NCI-H774 (cell line): ENCODE measurements at regions not wholly inside any gene's neighbourhood (a gene's known extent, or its start where the extent isn't known, plus 50 kb on each side); places are given as distances from the start of the nearest gene placed in this dataset.
"Not testable (repeated sequence)": the region's sequence is repeated elsewhere in the genome, so short reads cannot be mapped to it uniquely, and the experiment has no call there.

Source experiments
- DNase-seq: peaks from one replicate; lab custom pipeline; 2025; lab: John Stamatoyannopoulos, UW

DNA sequence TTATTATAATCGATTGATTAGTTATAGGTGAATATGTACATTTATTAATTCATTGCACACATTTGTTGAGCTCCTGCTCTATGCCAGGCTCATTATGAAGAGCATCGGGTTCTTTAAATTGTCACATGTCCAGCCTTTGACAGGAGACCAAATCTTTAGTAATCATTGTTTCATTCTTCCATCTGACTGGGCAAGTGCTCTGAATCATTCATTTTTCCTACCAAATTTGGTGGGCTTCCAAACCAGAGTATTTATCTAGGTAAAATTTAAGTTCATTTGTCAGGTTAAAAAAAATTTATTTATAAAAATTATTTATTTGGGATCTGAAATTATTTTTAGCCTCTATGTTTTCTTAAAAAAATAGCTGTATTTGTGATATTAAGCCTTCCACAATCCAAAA is 404.9 kb upstream of the MMS22L start:
- DNase-seq = no peak

DNA sequence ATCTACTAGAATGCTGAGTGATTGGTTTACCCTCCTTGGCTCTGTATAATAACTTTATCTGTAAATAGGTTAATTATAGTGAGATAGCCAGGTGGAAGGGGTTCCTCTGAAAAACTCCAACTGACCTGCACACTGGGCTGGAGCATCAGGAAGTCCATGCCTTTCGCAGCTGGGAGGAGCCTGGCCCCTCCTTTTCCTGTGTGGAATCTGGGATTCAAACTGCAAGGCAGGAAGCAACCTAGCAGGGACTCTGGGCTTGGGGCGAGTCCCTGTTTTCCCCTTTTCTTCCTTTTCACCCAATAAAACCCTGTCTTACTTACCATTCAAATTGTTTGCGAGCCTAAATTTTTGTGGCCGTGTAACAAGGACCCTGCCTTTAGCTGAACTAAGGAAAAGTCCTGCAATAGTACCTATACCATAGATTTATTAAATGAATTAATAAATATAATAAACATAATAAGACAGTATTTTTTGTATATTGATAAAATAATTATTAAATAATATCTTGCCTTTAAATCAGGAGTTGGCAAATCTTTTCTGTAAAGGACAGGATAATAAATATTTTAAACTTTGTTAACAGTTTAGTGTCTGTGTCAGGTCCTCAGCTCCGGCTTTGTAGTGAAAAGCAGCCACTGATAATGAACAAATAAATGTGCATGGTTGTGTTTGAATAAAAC is 406.2 kb upstream of the MMS22L start:
- DNase-seq = no peak

DNA sequence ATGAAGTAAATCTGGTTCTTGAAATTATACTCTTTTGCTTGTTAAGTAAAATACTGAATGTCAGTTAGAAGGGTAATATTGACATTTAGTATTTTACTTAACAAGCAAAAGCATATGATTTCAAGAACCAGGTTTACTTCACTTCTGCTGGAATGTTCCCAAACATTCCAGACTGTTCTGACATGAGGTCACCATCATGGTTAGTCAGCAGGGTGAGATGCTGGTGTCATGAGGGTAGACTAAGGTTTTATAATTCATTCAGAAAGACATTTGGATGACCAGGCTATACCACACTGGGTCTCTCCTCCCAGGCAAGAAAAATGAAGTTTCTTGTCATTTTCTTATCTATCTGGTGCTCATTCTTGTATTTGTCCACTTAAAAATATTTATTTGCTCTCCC is 414.4 kb upstream of the MMS22L start:
- no peak for DNase-seq

DNA sequence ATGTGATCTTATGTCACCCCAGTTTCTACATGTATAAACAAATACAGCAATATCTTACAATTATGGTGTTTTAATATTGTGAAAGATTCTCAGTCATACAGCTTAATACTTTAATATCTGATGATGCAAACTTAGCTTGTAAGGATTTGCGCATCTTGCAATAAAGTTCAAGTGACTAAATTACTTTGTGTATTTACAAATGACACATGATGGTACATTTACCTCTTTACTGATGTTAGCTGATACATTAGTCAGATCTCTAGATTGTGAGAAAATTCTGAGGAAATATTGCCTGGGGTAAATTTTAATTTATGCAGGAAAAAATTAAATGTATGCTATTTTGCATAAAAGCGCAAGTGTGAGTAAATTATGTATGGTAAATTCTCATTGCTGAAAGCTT is 418.8 kb upstream of the MMS22L start:
- no peak for DNase-seq

DNA sequence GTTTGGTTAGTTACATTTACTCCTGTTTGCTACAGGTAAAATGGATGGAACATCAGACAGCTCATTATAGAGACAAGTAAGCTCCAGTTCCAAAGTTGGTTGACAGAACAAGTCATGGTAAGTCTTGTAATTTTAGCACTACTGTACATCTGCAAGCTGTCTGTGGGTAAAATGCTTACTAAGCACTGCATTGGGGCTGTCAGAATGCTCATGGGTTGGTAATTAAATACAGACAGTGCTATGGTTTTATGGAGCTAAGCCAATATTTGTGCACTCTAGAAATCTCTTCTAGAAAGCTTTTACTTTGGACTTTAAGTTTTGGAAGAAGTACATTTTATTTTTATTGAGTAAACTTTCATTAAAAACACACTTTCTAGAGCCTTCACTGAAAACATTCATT is 419.2 kb upstream of the MMS22L start:
- no peak for DNase-seq

DNA sequence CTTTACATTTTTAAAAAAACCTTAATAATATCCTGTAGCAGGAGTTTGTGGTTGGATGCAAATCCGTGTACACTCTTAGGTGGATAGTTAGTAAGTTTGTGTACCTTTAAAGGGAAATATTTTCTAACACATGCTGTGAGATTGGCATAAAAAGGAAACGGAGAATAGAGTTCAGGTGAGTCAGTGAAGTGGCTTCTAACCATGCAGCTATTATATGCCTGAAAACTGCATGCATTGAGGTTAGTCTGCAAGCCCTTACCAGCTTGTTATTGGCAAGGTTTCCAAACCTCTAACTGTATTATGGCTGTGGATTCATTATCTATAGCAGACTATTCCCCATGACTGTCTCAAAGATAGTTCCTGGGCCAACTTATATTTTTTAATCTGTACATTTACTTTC is 420.6 kb upstream of the MMS22L start:
- no peak for DNase-seq

DNA sequence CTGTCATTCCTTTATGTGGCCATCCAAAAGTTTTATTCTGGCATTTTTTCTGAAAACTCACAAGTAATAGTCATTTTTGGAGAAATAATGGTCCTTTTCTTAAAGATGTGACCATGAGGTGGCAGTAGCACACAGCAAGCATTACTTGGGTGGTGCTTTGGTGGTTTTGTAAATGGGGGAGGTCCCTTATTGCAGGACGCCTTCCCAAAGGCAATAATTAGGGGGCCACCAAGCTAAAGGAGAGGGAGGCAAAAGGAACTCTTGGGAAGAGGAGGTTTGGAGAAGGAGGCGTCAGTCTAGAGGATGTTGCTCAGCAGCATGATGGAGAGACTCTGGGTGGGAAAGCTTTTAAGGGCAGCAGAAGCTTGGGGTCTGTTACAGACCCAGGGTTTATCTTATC is 422.6 kb upstream of the MMS22L start:
- no peak for DNase-seq

DNA sequence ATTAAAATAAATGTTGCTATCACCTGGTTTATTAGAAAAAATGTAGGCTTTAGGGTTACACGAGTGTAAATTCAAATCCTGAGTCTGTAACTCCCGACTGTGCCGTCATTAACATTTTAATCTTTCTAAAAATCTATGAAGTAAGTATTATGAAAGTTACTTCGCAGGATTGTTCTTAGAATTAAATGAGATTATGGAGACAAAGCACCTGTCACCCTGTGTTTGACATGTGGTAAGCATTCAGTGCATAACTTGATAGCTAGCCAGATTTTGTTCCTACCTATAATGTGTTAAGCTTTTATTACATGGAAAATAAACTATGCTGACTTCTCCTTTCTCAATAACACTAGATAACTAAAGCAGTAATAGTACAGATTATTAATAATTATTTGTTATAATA is 429.7 kb upstream of the MMS22L start:
- DNase-seq = no peak

DNA sequence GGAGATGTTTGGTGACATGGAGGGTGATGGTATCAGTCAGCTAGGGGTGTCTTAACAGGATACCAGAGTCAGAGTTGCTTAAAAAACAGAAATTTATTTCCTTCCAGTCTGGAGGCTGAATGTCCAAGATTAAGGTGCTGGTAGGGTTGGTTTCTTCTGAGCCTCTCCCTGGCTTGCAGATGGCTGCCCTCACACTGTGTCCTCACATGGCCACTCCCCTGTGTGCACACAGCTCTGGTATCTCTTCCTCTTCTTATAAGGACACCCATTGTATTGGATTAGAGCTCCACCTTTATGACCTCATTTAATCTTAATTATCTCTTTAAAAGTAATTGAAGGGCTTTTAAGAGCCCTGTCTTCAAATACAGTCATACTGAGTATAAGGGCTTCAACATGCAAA is 431.8 kb upstream of the MMS22L start:
- no peak for DNase-seq

DNA sequence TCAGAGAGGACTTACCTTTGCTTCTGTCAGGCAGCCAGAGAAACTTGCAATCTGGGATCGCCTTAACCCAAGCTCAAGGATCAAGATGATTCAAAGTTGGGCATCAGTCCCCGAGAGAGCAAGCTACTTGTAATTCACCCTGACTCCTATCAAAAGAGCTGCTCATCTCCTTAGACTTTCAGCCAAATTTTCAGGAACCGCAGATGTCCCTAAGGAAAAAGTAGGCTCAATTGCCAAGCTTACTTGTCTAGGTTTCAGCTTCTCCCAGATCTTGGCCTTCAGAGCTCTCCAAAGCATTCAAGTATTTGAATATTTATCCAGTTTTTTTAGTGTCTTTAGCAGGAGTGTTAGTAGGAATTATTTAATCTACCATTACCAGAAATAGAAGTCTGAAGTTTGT is 434.1 kb upstream of the MMS22L start:
- DNase-seq = no peak

DNA sequence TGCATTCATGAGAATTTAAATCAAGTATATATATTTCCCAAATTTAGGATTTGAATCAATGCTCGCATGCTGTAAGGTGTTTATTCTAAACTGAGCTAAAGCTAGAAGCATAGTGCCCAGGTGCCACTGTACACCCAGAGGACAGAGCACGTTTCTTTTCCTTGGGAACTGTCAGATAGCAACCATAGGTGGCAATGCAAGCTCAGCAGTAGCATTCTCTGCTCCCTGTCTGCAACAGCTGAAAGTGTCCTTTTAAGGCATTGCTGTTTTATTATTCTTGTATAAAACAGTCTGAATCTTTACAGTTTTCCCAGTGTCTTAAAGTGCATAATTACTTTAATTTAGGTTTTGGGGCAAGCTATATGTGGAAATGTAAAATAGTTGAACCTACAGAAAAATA is 443.4 kb upstream of the MMS22L start:
- DNase-seq = no peak

DNA sequence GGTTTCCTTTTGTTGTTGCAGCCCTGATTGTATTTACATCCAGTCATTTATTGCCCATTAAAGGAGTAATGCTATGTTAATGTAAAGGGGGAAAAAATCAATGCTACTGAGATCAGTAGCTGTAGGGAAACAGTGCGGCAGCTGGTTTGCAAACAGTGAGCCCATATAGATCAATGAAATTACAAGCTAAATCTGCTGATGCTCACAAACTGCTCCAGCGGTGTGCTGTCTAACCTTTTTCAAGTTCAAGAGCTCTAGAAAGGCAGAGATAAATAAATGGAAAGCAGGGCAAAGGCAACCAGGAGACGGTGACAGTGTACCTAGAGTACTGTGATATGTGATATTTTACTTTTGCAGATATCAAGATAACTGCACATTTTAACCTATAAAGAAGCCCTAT is 449.0 kb upstream of the MMS22L start:
- no peak for DNase-seq

DNA sequence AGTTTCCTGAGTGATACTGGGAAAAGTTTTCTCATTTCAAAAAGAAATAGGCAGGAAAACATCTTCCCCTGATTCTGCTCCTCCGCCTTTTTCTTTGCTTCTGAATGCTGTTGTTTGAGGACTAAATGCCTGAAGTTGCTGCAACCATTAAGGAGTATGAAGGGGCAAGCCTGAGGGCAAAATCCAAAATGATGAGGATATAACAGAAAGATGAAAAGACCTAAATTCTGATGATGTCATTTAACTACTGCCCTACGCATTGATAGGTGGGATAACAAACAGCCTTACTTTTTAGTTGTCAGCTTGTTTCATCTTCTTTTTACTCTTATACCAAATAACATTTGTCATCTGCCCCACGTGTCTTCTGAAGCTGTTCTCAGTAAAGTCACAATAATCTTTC is 474.6 kb upstream of the MMS22L start:
- DNase-seq = no peak

DNA sequence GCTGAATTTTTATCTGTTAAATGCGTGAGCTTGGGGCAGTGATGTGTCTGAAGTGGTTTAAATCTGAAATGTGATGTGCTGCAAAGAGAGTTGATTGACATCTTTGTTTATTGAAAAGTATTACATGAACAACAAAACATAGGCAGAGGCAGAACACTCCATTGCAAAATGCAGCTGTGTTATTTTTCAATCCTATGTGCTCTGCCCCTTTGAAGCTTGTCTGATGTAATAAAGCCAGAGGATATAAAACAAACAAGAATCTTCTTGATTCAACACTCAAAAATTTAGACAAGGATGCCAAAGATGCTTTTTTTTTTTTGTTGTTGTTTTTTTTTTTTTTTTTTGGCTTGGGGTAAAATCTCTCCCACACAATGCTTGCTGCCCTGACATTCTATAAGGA is 482.4 kb upstream of the MMS22L start:
- no peak for DNase-seq

DNA sequence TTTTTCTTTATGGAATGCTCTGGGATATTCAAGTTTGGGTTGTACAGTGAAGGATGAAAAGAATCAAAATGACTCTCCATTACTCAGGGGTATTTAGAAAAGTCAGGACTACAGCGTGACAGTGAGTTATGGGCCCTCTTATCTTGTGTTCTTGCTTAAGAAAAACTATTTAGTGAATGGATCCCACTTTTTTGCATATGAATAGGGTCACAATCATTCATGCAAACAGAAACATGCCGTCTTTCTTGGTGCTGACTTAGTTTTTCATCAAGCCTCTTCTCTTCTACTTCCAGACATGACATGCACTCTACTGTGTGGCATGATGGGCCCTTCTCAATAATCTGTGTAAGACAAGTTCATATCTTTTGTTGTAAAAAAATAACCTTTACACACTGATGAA is 488.4 kb upstream of the MMS22L start:
- DNase-seq = no peak

DNA sequence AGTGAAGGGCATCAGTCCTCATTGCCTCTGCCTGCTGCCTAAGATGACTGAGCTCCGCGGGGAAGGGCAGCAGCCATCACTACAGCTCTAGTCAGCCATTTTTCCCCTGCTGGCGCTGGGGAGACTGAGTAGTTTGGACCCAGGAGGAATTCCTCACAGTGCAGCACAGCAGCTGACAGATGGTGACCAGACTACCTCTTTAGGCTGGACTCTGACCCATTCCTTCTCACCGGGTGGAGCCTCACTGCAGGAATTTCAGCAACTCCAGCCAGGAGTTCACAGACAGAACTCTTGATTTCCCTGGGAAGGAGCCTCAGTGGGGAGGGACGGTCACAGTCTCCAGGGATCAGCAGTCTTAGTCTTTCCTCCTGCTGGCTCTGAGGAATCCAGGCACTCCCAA is 492.0 kb upstream of the MMS22L start:
- DNase-seq = no peak

DNA sequence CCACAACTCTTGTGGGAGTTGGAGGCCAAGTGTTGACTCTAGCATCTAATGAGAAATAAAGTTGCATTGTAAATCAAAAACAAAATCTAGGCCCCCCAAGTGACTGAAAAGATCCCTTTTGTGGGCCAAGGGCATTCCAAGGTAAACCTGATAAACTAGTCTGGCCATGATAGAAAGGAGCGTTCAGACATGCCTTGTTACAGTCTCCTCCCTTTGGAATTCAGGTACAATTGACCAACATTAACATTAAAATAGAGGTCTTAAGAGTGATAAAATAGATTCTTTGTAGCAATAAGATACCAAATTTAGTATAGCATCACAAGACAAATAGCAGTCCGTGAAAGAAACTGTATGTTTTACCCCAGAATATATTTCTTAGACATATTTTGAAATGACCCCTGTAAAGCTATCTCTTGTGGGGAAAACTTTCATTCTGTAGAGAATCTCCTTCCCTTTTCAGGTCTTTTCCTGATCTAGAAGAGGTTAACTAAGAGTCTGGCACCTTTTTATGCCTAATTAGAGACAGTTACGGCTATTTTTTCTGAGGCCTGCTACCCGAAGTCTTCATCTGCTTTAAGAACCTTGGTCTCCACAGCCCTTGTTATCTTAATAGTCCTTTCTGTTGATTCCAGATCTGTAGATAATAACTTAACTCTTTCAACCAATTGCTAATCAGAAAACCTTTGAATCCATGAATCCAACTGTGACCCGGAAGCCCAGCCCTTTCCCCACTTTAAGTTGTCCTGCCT is 495.4 kb upstream of the MMS22L start:
- DNase-seq = no peak

DNA sequence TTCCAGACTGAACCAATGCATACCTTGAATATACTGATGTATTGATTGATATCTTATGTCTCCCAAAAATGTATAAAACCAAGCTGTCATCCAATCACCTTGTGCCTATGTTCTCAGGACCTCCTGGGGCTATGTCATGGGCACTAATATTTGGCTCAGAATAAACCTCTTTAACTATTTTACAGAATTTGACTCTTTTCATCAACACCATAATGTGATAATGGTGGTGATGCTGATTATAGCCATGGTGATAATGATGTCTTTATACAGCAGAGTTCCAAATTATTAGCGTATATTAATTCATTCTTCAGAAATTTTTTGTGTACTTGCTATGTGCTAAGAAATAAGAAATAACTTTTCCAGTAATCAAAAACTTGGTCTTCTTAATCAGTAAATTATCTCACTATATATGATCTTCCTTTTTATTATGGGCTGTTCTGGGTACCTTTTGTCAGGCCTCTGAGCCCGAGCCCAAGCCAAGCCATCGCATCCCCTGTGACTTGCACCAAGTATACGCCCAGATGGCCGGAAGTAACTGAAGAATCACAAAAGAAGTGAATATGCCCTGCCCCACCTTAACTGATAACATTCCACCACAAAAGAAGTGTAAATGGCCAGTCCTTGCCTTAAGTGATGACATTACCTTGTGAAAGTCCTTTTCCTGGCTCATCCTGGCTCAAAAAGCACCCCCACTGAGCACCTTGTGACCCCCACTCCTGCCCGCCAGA is 496.2 kb upstream of the MMS22L start:
- DNase-seq = not testable (repeated sequence)

DNA sequence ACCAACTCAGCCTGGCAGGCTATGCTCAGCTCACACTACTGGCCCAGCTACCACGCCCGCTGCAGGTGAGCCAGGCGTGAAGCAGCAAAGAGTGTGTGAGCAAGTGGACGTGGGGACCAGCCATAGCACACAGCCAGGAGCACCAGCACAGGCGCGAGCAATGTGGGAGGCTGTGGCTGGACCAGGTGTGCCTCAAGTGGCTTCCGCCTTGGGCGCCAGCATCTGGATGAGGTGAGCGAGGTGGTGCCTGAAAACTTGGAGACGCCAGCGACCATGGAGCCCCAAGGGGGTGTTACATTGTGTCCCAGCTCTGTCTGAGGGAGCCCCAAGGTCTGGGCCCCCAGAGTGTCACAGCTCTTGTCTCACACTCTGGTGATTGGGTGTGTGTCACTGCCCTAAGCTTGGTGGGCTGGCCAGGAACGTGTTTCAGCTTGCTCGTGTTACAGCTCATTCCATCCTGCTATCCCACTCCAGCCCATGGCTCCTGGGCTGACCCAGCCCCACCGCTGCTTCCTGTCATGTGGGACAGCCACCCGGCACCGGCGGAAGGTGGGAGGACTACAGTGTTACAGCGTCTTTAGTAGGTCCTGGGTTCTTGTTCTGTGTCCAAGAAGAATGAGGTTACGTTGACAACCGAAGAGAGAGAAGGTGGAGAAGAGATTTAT is 508.0 kb upstream of the MMS22L start:
- no peak for DNase-seq

DNA sequence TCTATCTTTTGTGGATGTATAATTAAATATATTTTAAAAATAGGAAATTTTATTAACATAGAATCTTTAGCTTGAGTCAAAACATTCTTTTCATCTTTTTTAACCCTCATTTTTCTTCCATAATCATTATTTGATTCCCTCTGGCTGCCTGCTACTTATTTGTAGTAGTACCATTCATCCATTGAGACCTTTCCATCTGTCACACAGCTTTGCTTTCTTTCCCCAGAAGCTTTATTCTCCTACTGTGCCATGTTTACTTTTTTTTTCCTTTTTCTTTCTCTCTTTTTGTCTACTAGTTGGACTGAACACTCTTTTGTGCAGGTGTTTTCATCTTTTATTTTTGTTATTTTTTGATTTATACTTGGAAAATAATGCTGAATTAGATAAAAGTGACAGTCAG is 522.6 kb upstream of the MMS22L start:
- DNase-seq = peak; percentile 6

DNA sequence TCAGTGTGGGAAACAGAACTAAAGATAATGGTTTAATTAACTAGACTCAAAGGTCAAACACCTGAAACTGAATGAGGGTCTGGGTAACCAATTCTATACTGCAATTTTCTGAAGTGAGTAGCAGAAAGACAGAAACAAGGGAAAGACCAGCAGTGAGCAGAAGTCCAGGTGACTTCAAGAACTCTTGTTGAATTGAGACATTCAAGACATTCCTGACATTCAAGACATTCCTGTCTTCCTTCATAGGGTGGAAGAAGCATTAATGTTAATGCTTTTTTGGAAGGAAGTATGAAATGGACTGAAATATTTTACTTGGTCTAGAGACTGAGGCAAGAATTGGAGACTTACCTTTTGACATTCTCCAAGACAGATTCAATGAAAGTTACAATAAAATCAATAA is 529.9 kb upstream of the MMS22L start:
- no peak for DNase-seq

DNA sequence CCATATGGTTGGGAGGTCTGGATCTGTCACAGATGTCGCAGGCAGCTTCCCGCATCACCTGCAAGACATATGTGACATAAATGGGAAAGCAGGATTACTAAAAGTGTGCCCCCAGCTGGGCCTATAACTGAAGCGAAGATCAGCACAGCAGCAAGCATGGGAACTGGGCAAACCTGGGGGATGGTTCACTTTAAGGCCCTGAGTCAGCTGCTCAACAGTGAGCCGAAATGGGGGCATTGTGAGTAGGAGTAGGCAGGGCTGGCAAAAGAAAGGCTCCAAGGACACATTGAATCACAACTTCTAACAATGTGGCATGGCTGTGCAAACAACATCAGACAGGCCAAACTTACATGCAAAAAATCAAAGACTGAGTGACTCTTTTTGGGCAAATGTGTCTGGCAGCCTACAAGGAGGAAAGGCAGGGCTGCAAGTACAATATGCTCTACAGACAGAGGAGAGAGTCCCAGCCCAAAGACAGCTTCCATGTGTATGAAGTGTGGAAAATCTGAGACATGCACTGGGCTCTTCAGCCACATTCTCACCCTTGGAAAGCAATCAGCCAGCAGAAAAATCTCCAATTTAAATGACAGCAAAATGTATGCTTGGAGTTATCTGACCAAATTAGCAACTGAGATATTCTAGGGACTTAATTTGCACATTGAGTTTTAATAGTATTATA is 531.0 kb upstream of the MMS22L start:
- DNase-seq = no peak
